HG03175 (cell line): ENCODE measurements at regions not wholly inside any gene's neighbourhood (a gene's known extent, or its start where the extent isn't known, plus 50 kb on each side); places are given as distances from the start of the nearest gene placed in this dataset.
"Not testable (repeated sequence)": the region's sequence is repeated elsewhere in the genome, so short reads cannot be mapped to it uniquely, and the experiment has no call there.

Experiments used
- ATAC-seq: cut with Tn5 transposase; IDR thresholded peaks from one replicate; pipeline ENCODE4 v1.9.1; 2021; ENCODE audit warnings: mild to moderate bottlenecking, moderate library complexity; ENCODE audit not compliant: unreplicated experiment

GRCh38 chr1:74937176-74937575, 197.0 kb upstream of the LHX8 start:
- ATAC-seq = no peak

GRCh38 chr1:74943046-74943445, 191.1 kb upstream of the LHX8 start:
- no peak for ATAC-seq

- ATAC-seq = no peak
Measured at GRCh38 chr1:74946388-74946787, 187.8 kb upstream of the LHX8 start.

- not testable (repeated sequence) for ATAC-seq
Measured at GRCh38 chr1:74949348-74949747, 184.8 kb upstream of the LHX8 start.

- ATAC-seq = not testable (repeated sequence)
Measured at GRCh38 chr1:74951981-74952380, 182.2 kb upstream of the LHX8 start.

- ATAC-seq = no peak
Measured at GRCh38 chr1:74952786-74953185, 181.4 kb upstream of the LHX8 start.

- no peak for ATAC-seq
Measured at GRCh38 chr1:74953622-74954021, 180.6 kb upstream of the LHX8 start.

GRCh38 chr1:74963120-74963519, 171.1 kb upstream of the LHX8 start:
- ATAC-seq = no peak

GRCh38 chr1:74964508-74965102, 169.6 kb upstream of the LHX8 start:
- no peak for ATAC-seq

- no peak for ATAC-seq
Measured at GRCh38 chr1:74969566-74970135, 164.5 kb upstream of the LHX8 start.

- ATAC-seq = no peak
Measured at GRCh38 chr1:74971982-74972381, 162.2 kb upstream of the LHX8 start.

- no peak for ATAC-seq
Measured at GRCh38 chr1:74976491-74976890, 157.7 kb upstream of the LHX8 start.

GRCh38 chr1:74992448-74992847, 141.7 kb upstream of the LHX8 start:
- ATAC-seq = not testable (repeated sequence)

GRCh38 chr1:74995821-74996220, 138.4 kb upstream of the LHX8 start:
- ATAC-seq = no peak

GRCh38 chr1:75010547-75010946, 123.6 kb upstream of the LHX8 start:
- no peak for ATAC-seq

GRCh38 chr1:75014250-75014649, 119.9 kb upstream of the LHX8 start:
- ATAC-seq = no peak

- ATAC-seq = no peak
Measured at GRCh38 chr1:75023005-75023404, 111.2 kb upstream of the LHX8 start.

GRCh38 chr1:75034376-75034775, 99.8 kb upstream of the LHX8 start:
- no peak for ATAC-seq

- ATAC-seq = no peak
Measured at GRCh38 chr1:75035536-75035935, 98.7 kb upstream of the LHX8 start.

GRCh38 chr1:75053207-75053606, 81.0 kb upstream of the LHX8 start:
- no peak for ATAC-seq

- no peak for ATAC-seq
Measured at GRCh38 chr1:75058424-75058823, 75.8 kb upstream of the LHX8 start.

- ATAC-seq = no peak
Measured at GRCh38 chr1:75062111-75062510, 72.1 kb upstream of the LHX8 start.

GRCh38 chr1:75067975-75068374, 66.2 kb upstream of the LHX8 start:
- no peak for ATAC-seq
